ENCODE measurements at regions not wholly inside any gene's neighbourhood (a gene's known extent, or its start where the extent isn't known, plus 50 kb on each side); places are given as distances from the start of the nearest gene placed in this dataset.

DNA sequence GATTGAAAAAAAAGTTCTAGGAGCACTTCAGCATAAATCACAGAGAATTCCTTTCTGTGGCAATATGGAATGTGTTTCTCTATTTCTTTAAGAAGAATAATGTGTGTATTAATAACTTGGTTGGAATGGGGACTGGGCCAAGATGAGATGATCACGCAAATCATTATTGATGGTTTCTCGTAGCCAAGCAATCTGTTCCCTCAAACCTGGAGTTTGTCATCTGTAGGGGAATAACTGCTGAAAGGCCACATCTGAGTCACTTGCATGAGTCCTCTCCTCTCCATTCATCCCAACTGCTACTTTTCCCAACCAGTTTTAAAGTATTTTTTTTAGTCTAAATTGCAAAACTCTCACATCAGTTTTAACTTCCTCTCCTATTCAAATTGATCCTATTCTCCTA lies 480.4 kb downstream of the PLPP3 start:
- no peak for TF ChIP-seq ATF6 (CRISPR knock-in tag; IDR thresholded peaks at IDR 0.05)
- no peak for TF ChIP-seq NR3C1 (CRISPR knock-in tag; conservative IDR thresholded peaks at IDR 0.05; ENCODE audit: low read depth)
- TF ChIP-seq ZNF532 (CRISPR knock-in tag; IDR thresholded peaks at IDR 0.05; ENCODE audit: borderline replicate concordance), result no peak
- TF ChIP-seq CTCF (IDR thresholded peaks at IDR 0.05), result no peak
- TF ChIP-seq TCF7 (CRISPR knock-in tag; IDR thresholded peaks at IDR 0.05; ENCODE audit: low read depth), result no peak
- TF ChIP-seq ZMAT4 (CRISPR knock-in tag; IDR thresholded peaks at IDR 0.05), result no peak
- TF ChIP-seq, protein P1, sequence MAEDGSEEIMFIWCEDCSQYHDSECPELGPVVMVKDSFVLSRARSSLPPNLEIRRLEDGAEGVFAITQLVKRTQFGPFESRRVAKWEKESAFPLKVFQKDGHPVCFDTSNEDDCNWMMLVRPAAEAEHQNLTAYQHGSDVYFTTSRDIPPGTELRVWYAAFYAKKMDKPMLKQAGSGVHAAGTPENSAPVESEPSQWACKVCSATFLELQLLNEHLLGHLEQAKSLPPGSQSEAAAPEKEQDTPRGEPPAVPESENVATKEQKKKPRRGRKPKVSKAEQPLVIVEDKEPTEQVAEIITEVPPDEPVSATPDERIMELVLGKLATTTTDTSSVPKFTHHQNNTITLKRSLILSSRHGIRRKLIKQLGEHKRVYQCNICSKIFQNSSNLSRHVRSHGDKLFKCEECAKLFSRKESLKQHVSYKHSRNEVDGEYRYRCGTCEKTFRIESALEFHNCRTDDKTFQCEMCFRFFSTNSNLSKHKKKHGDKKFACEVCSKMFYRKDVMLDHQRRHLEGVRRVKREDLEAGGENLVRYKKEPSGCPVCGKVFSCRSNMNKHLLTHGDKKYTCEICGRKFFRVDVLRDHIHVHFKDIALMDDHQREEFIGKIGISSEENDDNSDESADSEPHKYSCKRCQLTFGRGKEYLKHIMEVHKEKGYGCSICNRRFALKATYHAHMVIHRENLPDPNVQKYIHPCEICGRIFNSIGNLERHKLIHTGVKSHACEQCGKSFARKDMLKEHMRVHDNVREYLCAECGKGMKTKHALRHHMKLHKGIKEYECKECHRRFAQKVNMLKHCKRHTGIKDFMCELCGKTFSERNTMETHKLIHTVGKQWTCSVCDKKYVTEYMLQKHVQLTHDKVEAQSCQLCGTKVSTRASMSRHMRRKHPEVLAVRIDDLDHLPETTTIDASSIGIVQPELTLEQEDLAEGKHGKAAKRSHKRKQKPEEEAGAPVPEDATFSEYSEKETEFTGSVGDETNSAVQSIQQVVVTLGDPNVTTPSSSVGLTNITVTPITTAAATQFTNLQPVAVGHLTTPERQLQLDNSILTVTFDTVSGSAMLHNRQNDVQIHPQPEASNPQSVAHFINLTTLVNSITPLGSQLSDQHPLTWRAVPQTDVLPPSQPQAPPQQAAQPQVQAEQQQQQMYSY (CRISPR knock-in tag; IDR thresholded peaks at IDR 0.05), result no peak
- TF ChIP-seq, protein P2, sequence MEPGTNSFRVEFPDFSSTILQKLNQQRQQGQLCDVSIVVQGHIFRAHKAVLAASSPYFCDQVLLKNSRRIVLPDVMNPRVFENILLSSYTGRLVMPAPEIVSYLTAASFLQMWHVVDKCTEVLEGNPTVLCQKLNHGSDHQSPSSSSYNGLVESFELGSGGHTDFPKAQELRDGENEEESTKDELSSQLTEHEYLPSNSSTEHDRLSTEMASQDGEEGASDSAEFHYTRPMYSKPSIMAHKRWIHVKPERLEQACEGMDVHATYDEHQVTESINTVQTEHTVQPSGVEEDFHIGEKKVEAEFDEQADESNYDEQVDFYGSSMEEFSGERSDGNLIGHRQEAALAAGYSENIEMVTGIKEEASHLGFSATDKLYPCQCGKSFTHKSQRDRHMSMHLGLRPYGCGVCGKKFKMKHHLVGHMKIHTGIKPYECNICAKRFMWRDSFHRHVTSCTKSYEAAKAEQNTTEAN (CRISPR knock-in tag; IDR thresholded peaks at IDR 0.05), result no peak
- TF ChIP-seq, protein P3, sequence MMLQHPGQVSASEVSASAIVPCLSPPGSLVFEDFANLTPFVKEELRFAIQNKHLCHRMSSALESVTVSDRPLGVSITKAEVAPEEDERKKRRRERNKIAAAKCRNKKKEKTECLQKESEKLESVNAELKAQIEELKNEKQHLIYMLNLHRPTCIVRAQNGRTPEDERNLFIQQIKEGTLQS (CRISPR knock-in tag; conservative IDR thresholded peaks at IDR 0.05), result no peak
